Suprapubic skin (tissue), 4 donors: ENCODE measurements at regions not wholly inside any gene's neighbourhood (a gene's known extent, or its start where the extent isn't known, plus 50 kb on each side); places are given as distances from the start of the nearest gene placed in this dataset.

Experiments
- EP300 ChIP-seq: sonication (generic); formaldehyde crosslinking; IDR thresholded peaks from one replicate; pipeline ENCODE4 v1.6.1; 2017; ENCODE audit warnings: antibody characterized with exemption
- POLR2A ChIP-seq, 2 donors: fragments of 450-650 bp; IDR thresholded peaks; one replicate each; pipeline ENCODE4 v1.6.1; 2017; ENCODE audit warnings: antibody characterized with exemption in 2 of 2, mild to moderate bottlenecking in 2 of 2, moderate library complexity in 2 of 2
- POLR2AphosphoS5 ChIP-seq, 3 donors: sonication (generic); formaldehyde crosslinking; IDR thresholded peaks; one replicate each; pipeline ENCODE4 v1.6.1; 2017; ENCODE audit warnings: antibody characterized with exemption in 3 of 3
- TF ChIP-seq, protein P1 (sequence below), 2 donors: fragments of 200-600 bp in 1 of 2; fragments of 450-650 bp in 1 of 2; sonication (generic) in 1 of 2; IDR thresholded peaks; one replicate each; pipeline ENCODE4 v1.5.1; 2016 to 2019; ENCODE audit warnings: antibody characterized with exemption in 2 of 2, mild to moderate bottlenecking in 1 of 2, moderate library complexity in 1 of 2

DNA sequence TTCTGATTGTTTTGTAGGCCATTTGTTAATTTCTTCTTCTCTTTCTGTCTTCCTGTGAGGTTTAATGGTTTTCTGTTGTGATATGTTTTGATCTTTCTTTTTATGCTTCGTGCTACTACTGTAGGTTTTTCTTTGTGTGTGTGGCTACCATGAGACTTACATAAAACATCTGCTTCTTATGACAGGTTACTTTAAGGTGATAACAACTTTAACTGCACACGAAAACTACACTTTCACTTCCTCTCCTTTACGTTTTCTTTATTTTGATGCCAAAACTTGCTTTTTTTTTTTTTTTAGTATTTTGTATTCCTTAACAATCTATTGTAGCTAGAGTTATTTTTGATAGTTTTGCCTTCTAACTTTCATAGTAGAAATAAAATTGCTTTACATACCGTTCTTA is 691.3 kb downstream of the TSN start:
- TF ChIP-seq, protein P1, sequence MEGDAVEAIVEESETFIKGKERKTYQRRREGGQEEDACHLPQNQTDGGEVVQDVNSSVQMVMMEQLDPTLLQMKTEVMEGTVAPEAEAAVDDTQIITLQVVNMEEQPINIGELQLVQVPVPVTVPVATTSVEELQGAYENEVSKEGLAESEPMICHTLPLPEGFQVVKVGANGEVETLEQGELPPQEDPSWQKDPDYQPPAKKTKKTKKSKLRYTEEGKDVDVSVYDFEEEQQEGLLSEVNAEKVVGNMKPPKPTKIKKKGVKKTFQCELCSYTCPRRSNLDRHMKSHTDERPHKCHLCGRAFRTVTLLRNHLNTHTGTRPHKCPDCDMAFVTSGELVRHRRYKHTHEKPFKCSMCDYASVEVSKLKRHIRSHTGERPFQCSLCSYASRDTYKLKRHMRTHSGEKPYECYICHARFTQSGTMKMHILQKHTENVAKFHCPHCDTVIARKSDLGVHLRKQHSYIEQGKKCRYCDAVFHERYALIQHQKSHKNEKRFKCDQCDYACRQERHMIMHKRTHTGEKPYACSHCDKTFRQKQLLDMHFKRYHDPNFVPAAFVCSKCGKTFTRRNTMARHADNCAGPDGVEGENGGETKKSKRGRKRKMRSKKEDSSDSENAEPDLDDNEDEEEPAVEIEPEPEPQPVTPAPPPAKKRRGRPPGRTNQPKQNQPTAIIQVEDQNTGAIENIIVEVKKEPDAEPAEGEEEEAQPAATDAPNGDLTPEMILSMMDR (IDR thresholded peaks at IDR 0.05), result no peak
- TF ChIP-seq POLR2AphosphoS5 (IDR thresholded peaks at IDR 0.05), result no peak
- no peak for TF ChIP-seq POLR2A (IDR thresholded peaks at IDR 0.05)
- no peak for TF ChIP-seq EP300
